Suprapubic skin (tissue), 3 donors: ENCODE measurements at regions not wholly inside any gene's neighbourhood (a gene's known extent, or its start where the extent isn't known, plus 50 kb on each side); places are given as distances from the start of the nearest gene placed in this dataset.

ENCODE experiments used
- CTCF ChIP-seq, 2 donors: fragments of 200-600 bp in 1 of 2; fragments of 450-650 bp in 1 of 2; sonication (generic) in 1 of 2; IDR thresholded peaks; one replicate each; pipeline ENCODE4 v1.5.1; 2016 to 2019; ENCODE audit warnings: antibody characterized with exemption in 2 of 2, mild to moderate bottlenecking in 1 of 2, moderate library complexity in 1 of 2
- EP300 ChIP-seq: sonication (generic); formaldehyde crosslinking; IDR thresholded peaks from one replicate; pipeline ENCODE4 v1.6.1; 2017; ENCODE audit warnings: antibody characterized with exemption
- POLR2A ChIP-seq, 2 donors: fragments of 450-650 bp; IDR thresholded peaks; one replicate each; pipeline ENCODE4 v1.6.1; 2017; ENCODE audit warnings: antibody characterized with exemption in 2 of 2, mild to moderate bottlenecking in 2 of 2, moderate library complexity in 2 of 2

DNA sequence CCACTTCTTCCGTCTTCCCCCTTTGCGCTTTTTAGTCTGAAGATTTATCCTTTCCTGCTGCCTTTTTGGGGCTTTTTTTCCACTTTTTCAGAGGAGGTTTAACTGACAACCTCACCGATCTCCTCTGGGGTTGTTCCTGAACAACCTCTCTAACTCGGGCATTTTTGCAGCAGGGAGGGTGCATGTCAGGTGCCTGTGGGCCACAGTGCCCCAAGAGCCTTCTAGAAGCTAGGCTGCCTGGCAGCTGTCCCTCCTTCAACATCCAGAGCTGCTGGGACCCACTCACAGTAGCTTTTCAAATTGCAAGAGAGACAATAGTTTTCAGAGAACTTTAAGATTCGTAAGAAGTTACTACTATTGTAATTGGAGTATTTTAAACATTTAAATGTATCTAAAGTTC lies 1112.4 kb upstream of the CNTN5 start:
- TF ChIP-seq EP300, result no peak
- no peak for TF ChIP-seq POLR2A (IDR thresholded peaks at IDR 0.05)
- no peak for TF ChIP-seq CTCF (IDR thresholded peaks at IDR 0.05)
